GM21526 (cell line): ENCODE measurements at regions not wholly inside any gene's neighbourhood (a gene's known extent, or its start where the extent isn't known, plus 50 kb on each side); places are given as distances from the start of the nearest gene placed in this dataset.

Experiments
- ATAC-seq: cut with Tn5 transposase; IDR thresholded peaks from one replicate; pipeline ENCODE4 v1.9.1; 2021; ENCODE audit warnings: moderate library complexity; ENCODE audit not compliant: unreplicated experiment, low FRiP score

DNA sequence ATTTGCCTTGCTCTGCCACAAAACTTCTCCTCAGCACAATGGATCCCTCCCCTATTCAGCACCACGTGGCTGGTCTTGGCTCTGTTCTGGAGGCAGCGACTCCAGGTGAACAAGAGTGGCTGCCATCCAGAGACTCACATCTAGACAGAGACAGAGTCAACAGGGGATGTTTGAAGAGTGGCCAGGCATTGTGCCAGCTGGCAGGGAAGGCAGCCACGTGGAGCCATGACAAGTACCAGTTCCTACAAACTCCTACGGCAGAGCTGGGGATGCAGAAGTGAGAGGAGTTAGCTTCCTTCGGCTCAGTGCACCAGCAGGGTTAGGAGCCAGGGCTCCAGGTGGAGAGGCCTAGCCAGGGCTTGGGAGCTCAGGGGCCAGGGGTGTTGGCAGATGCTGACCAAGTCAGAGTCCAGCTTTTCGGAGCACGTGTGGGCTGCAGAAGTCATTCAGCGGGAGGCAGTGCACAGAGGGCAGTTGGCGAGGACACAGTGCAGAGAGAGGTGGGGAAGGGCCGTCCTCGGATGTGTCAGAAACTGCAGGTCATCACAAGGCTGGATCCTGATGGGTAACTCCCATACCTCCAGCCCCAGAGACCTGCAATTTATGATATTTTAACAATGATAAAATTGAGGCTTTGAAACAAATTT lies 171.7 kb upstream of the PDE10A start:
- no peak for ATAC-seq

DNA sequence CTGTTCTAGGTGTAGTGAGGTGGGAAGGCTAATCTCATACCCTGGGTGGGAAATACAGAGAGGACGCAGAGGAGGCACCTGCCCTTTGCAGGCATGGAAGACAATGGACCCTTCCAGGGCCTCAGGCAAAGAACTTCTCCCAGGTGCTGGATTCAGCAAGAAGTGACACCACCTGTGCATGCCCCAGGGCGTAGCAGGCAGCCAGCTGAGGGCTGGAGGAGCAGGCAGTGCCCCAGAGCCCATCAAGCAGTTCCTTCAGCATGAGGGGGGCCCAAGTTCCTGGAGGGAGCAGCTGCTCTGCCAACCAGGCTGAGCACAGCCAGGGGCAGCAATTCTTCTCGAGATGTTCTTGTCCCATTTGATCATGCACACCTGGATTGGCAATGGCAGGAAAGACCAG lies 170.3 kb upstream of the PDE10A start:
- ATAC-seq = no peak

DNA sequence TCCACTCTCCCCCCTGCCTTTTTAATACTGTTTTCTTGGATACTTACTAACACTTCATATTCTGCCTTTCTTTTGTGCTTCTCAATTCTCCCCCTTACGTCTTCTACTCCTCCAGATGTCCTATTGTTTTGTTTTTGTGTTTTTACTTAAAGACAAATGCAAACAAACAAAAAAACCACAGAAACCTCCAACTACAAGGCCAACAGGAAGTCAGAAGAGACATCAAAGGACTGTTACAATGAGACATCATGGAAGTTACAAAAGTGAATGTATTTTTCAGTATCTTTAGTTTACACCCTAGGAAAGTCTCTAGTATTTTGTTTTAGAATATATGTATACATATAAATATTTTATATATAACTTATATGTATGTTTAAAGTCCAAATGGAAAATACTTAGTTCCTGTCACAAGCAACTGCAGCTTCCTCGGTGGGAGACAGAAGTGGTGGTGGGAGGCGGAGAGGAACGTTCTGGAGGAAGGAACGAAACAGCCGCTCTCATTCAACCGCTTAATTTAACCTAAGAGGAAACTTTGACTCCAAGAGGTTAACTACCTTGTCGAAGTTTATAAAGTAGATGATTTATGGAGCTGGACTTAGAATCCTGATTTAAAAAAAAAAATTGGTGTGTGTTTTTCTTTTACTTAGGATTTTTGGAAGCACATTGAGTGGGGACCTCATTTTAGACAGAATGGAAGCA lies 168.9 kb upstream of the PDE10A start:
- no peak for ATAC-seq

DNA sequence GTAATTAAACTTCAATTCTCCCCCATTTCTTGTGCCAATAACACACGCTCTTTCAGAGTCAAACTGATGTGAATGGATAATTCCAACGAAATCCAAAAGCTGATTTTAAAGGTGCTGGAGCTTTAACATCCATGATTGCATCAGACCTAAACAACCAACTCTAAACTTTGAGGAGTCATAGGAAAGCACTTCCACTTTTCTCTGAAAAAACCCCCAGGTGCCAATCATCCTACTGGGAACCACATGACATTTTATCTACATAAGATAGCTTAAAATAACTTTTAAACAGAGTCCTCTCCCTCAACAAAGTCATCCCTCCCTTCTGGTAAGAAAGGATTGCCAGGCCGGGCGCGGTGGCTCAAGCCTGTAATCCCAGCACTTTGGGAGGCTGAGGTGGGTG lies 167.7 kb upstream of the PDE10A start:
- no peak for ATAC-seq

GRCh38 chr6:165829376-165829775 lies 166.3 kb upstream of the PDE10A start:
- ATAC-seq = no peak

- no peak for ATAC-seq
These were observed 164.1 kb upstream of the PDE10A start for GRCh38 chr6:165827190-165827518.

- ATAC-seq = no peak
These were observed 163.6 kb upstream of the PDE10A start for GRCh38 chr6:165826487-165827189.

DNA sequence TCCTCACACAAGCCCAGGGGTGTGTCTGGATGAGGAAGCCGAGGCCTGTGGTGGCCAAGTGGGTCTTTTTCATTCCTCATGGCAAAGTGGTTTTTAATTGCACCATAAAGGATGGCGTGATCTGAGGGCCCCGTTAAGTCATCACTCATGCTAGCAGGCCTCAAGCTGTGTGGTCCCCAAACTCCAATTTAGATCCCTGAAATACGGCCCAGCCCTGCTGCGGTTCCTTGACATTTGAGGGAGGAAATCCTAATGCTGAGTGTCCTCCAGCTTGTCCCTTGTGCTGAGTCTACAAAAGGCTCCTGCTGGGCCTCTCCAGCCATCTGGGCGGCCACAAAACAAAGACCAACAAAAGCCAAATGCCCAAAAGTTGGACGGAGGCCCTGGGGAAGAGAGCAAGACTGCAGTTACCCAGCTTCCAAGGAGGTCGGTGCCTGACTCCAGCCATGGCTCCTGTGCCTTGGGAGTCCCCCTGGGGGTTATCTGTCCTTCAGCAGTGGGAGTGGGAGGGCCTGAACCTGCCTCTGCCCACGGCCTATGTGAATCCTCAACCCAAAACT lies 162.3 kb upstream of the PDE10A start:
- ATAC-seq = no peak

GRCh38 chr6:165823609-165824326 lies 160.7 kb upstream of the PDE10A start:
- no peak for ATAC-seq

DNA sequence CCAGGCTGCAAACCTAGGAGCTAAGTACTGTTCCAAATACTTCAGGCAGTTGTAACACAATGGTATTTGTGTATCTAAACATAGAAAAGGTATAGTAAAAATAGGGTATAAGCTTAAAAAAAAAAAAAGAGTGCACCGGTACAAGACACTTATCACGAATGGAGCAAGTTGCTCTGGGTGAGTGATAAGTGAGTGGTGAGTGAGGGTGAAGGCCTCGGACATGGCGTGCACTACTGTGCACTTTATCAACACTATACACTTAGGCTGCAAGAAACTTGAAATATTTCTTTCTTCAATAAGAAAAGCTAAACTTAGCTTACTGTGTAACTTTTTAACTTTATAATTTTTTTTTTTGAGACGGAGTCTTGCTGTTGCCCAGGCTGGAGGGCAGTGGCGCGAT lies 159.5 kb upstream of the PDE10A start:
- ATAC-seq = no peak

- no peak for ATAC-seq
These were observed 158.7 kb upstream of the PDE10A start for GRCh38 chr6:165821754-165822153.

DNA sequence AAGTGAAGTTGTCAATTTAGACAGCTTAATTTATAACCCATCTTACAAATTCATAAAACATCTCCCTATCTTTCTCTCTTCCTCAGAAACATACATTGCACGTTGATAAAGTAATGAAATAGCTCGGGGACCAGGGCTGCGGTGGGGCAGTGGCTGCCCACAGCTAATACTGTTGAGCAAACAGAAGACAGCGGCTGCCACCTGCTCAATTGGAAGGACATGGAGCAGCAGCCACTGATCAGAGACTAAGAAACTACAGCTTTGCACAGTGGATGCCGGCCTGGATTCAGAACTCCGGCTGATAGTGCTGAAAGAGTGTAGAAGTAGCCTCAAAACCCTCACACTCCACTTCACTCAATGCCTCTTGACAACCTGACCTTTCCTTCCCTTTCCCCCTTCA lies 157.9 kb upstream of the PDE10A start:
- ATAC-seq = no peak

DNA sequence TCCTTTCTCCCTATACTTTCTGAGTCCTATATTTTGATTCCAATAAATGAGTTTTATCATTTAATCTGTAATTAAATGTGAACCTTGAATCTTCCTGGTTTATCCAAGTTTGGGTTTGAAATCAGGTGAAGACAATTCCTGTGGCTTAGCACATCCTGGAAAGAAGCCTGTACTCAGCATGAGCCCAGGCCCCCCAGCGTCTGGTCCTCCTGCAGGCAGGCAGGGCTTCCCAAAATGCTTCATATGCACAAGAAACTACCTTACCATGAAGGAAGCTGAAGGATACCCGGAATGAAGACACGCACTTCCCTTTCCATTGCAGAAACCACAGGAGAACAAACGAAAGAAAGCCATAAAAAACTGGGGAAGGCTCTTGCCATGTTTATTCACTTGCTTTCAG lies 157.4 kb upstream of the PDE10A start:
- no peak for ATAC-seq

DNA sequence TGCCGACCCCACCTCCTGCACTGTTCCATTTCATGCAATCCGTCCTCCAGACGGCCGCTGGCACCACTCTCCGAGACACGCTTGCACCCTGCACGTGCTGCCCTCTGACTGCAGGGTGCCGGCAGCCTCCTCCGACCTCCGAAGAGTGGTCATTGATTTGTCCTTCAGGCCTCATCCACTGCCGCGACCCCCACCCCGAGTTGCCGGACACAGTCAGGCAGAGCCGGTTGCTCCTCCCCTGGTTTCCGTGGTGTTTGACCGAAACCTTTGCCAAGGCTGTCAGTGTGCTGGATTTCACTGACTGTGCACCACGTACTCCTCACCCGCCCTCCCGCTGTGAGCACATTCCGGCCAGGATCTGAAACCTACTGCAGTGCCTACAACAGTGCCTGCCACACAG lies 156.4 kb upstream of the PDE10A start:
- ATAC-seq = no peak

GRCh38 chr6:165818200-165818599 lies 155.2 kb upstream of the PDE10A start:
- no peak for ATAC-seq

DNA sequence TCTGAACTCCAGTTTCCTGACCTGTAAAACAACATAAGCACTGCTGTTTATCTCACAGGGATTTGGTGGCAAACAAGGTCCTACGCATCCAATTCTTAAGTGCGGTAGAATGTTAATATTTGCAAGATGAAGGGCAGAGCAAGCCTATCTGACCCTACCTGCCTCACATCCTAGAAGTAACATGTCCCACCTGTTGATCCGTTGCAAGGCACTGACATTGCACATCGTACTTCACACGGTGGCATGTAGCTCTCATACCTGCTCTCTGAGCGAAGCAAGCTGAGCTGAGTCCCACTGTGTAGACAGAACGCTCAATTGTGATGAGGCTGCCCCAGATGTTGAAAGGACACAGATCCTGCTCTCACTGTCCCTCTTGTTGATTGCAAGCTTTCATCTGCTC lies 154.7 kb upstream of the PDE10A start:
- no peak for ATAC-seq

DNA sequence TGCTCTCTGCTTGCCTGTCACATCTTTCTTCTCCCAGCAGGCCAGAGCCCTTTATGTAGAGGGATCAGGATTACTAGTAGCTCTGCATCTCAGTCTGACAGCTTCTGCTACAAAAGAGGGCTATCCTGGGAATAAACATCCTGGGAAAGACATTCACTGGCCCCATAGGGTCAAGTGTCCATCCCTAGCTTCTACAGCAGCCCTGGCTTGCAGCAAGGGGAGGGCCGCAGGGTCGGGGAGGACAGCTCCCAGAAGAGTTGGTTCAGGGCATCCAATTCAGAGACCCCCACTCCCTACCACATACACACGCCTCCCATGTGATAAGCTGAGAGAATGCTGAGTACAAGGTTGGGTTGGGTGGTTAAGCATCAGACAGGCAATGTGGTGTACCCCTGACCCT lies 154.1 kb upstream of the PDE10A start:
- no peak for ATAC-seq

GRCh38 chr6:165814679-165815078 lies 151.6 kb upstream of the PDE10A start:
- ATAC-seq = no peak

GRCh38 chr6:165811512-165811911 lies 148.5 kb upstream of the PDE10A start:
- no peak for ATAC-seq

DNA sequence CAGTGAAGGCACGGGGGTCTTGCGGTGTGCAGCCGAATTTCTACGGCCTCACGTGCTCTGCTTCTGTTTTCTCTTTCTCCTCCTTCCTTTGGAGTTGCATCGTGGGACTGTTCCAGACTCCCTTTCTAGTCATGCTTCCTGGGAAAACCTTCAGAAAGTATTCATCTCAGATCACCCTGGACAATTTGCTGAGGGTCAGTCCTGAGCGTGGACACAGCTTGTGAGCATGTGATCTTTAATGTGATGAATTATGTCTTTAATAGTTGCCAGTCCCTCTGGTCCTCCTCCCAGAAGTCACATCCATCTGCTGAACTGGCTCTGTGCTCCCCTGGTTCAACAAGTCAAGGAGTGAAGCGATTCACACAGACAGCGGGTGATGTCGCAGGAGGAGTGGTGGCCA lies 145.0 kb upstream of the PDE10A start:
- ATAC-seq = no peak
